BE2C (cell line): ENCODE measurements at regions not wholly inside any gene's neighbourhood (a gene's known extent, or its start where the extent isn't known, plus 50 kb on each side); places are given as distances from the start of the nearest gene placed in this dataset.

Source experiments
- DNase-seq: peaks from one replicate; pipeline ENCODE4 v3.0.0-alpha.2; 2020
- H3K27me3 ChIP-seq: fragments of 250-450 bp; sonication (Bioruptor Pico); 2 replicates; pipeline ENCODE4 v1.5.1; 2020; ENCODE audit warnings: mild to moderate bottlenecking
- H3K36me3 ChIP-seq: fragments of 250-450 bp; sonication (Bioruptor Pico); 2 replicates; pipeline ENCODE4 v1.5.1; 2020; ENCODE audit warnings: mild to moderate bottlenecking
- H3K4me1 ChIP-seq: fragments of 250-450 bp; sonication (Bioruptor Pico); 2 replicates; pipeline ENCODE4 v1.5.1; 2020
- H3K4me3 ChIP-seq: 2 replicates; pipeline ENCODE4 v1.5.1; 2011; ENCODE audit warnings: low read depth, low read length
- H3K9me3 ChIP-seq: fragments of 250-450 bp; sonication (Bioruptor Pico); 2 replicates; pipeline ENCODE4 v1.5.1; 2020
- TF ChIP-seq, protein P1 (sequence below): IDR thresholded peaks from 2 replicates; pipeline ENCODE4 v1.5.1; 2012; ENCODE audit warnings: mild to moderate bottlenecking, low read depth, low read length

DNA sequence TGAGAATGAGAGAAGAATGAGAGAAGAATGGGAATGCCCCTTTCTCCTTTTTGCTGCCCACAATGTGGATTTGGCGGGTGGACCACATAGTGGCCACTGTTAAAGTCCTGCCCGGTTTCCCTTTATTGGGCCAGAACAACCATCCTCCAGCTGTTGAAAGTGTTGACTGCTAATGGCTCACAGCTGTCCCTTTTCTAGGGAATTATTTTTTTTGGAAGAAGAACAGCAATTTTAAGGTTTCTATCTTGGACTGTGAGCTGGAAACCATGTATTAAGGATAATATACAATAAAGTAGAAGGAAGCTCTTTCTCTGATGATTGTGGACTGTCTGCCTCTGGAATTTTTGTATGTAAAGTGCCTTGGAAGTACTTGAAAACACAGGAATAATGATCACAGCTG, 185.9 kb downstream of the DMRT2 start:
- Histone ChIP-seq H3K9me3 (no peaks in the 10 kb centered on the region; the same call in 1 of the 2 replicates), H3K36me3 (no peaks in the 10 kb centered on the region), H3K27me3 (no peaks in the 10 kb centered on the region), H3K4me3 (no peak overlapping the region), H3K4me1 (no peaks in the 10 kb centered on the region)
- TF ChIP-seq, protein P1, sequence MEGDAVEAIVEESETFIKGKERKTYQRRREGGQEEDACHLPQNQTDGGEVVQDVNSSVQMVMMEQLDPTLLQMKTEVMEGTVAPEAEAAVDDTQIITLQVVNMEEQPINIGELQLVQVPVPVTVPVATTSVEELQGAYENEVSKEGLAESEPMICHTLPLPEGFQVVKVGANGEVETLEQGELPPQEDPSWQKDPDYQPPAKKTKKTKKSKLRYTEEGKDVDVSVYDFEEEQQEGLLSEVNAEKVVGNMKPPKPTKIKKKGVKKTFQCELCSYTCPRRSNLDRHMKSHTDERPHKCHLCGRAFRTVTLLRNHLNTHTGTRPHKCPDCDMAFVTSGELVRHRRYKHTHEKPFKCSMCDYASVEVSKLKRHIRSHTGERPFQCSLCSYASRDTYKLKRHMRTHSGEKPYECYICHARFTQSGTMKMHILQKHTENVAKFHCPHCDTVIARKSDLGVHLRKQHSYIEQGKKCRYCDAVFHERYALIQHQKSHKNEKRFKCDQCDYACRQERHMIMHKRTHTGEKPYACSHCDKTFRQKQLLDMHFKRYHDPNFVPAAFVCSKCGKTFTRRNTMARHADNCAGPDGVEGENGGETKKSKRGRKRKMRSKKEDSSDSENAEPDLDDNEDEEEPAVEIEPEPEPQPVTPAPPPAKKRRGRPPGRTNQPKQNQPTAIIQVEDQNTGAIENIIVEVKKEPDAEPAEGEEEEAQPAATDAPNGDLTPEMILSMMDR = no peak
- no peak for DNase-seq

GRCh38 chr9:1238407-1238806, 188.2 kb downstream of the DMRT2 start:
- no peaks in the 10 kb centered on the region for H3K36me3 ChIP-seq
- TF ChIP-seq, protein P1 = no peak
- DNase-seq = no peak
- no peaks in the 10 kb centered on the region for H3K27me3 ChIP-seq
- no peaks in the 10 kb centered on the region; the same call in 1 of the 2 replicates for H3K9me3 ChIP-seq
- no peak overlapping the region for H3K4me3 ChIP-seq
- no peaks in the 10 kb centered on the region for H3K4me1 ChIP-seq

DNA sequence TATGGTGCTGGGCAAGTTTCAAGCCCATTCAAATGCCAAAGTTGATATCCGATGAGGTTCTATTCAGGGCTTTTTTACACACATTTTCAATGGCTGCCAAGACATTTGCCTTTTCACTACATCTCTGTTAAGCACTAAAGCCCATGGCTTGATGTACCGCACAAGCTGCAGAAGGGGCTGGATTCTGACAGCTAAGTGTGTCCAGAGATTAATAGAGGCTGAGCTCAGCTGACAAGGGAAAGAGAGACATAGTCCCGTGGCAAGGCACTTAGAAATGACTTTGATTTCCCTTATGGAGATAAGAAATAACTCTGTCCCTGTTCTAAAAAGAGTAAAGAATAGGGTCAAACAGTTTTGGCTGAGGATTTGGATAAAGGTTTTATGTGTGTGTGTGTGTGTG, 198.6 kb downstream of the DMRT2 start:
- no peak for DNase-seq
- H3K27me3 ChIP-seq = no peaks in the 10 kb centered on the region
- TF ChIP-seq, protein P1 = no peak
- H3K36me3 ChIP-seq = no peaks in the 10 kb centered on the region
- H3K9me3 ChIP-seq = no peaks in the 10 kb centered on the region
- H3K4me1 ChIP-seq = no peaks in the 10 kb centered on the region
- H3K4me3 ChIP-seq = no peak overlapping the region

- TF ChIP-seq, protein P1 = no peak
- no peak for DNase-seq
- Histone ChIP-seq H3K4me1 (no peaks in the 10 kb centered on the region), H3K36me3 (no peaks in the 10 kb centered on the region), H3K4me3 (no peak overlapping the region), H3K27me3 (no peaks in the 10 kb centered on the region), H3K9me3 (no peaks in the 10 kb centered on the region)
Measured at GRCh38 chr9:1253064-1253979, 203.2 kb downstream of the DMRT2 start.

DNA sequence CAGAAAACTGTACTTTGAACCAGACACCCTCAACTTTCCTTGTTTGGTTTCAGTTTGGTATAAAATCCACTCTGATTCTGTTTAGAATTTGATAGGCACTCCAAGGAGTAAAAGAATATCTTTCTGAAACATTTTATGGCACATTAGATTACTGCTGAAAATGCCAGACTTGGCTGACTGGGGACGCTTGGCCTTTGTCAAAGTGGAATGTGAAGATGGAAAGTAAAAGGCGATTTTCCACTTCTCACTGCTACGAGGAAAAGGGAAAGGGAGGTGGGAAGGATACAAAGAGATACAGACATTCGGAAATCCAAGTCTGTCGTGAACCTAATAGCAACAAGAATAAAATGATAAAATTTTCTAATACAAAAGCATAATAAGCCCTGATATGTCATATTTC, 203.9 kb downstream of the DMRT2 start:
- H3K4me3 ChIP-seq = no peak overlapping the region
- no peaks in the 10 kb centered on the region for H3K4me1 ChIP-seq
- no peak for DNase-seq
- H3K36me3 ChIP-seq = no peaks in the 10 kb centered on the region
- TF ChIP-seq, protein P1 = no peak
- H3K27me3 ChIP-seq = no peaks in the 10 kb centered on the region
- H3K9me3 ChIP-seq = no peaks in the 10 kb centered on the region

DNA sequence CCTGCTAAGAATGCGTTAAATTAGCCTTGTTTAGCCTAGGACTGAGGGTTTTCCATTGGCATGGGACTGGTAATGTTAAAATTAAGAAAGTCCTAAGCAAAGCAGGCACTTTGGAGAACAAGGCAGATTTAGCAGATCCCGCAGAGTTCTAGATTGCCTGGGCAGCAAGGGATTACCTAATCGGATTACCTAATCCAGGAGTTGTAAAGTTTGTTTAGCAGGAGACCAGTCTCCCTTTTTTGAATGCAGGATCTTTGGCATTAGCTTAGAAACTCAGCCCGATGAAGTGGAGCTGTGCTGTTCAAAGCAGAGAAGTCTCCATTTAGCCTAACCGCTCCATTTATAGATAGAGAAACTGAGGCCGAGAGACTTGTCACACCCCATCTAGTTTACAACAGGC, 206.0 kb downstream of the DMRT2 start:
- DNase-seq = no peak
- Histone ChIP-seq H3K4me3 (no peak overlapping the region), H3K36me3 (no peaks in the 10 kb centered on the region), H3K27me3 (no peaks in the 10 kb centered on the region), H3K9me3 (no peaks in the 10 kb centered on the region; the same call in 1 of the 2 replicates), H3K4me1 (no peaks in the 10 kb centered on the region)
- TF ChIP-seq, protein P1 = no peak
